CD4-positive, alpha-beta T cell treated with Interferon gamma for 1 hour (primary cell): ENCODE measurements at regions not wholly inside any gene's neighbourhood (a gene's known extent, or its start where the extent isn't known, plus 50 kb on each side); places are given as distances from the start of the nearest gene placed in this dataset.

ENCODE experiments used
- DNase-seq: peaks from one replicate; pipeline ENCODE4 v3.0.0-alpha.2; 2020

GRCh38 chr20:56976336-56976735 is 290.1 kb downstream of the BMP7 start:
- no peak for DNase-seq

- DNase-seq: no peak
These were observed 288.0 kb downstream of the BMP7 start for GRCh38 chr20:56978475-56978874.

GRCh38 chr20:56979125-56979524 is 287.3 kb downstream of the BMP7 start:
- no peak for DNase-seq

GRCh38 chr20:56981301-56981700 is 285.1 kb downstream of the BMP7 start:
- DNase-seq: no peak

GRCh38 chr20:56983813-56984212 is 282.6 kb downstream of the BMP7 start:
- no peak for DNase-seq

GRCh38 chr20:56985066-56985685 is 281.3 kb downstream of the BMP7 start:
- no peak for DNase-seq

- no peak for DNase-seq
These were observed 280.0 kb downstream of the BMP7 start for GRCh38 chr20:56986476-56986875.

- no peak for DNase-seq
These were observed 279.3 kb downstream of the BMP7 start for GRCh38 chr20:56986931-56987720.

- no peak for DNase-seq
These were observed 278.5 kb downstream of the BMP7 start for GRCh38 chr20:56987986-56988385.

- no peak for DNase-seq
These were observed 278.0 kb downstream of the BMP7 start for GRCh38 chr20:56988446-56988845.

GRCh38 chr20:56989516-56989915 is 276.9 kb downstream of the BMP7 start:
- no peak for DNase-seq

GRCh38 chr20:56993020-56993559 is 273.4 kb downstream of the BMP7 start:
- no peak for DNase-seq

- no peak for DNase-seq
These were observed 272.4 kb downstream of the BMP7 start for GRCh38 chr20:56994006-56994405.

- DNase-seq: no peak
These were observed 271.3 kb downstream of the BMP7 start for GRCh38 chr20:56995149-56995548.

GRCh38 chr20:56995635-56996075 is 270.8 kb downstream of the BMP7 start:
- no peak for DNase-seq

- DNase-seq: no peak
These were observed 269.9 kb downstream of the BMP7 start for GRCh38 chr20:56996533-56996932.

- DNase-seq: no peak
These were observed 268.0 kb downstream of the BMP7 start for GRCh38 chr20:56998438-56998837.

- DNase-seq: no peak
These were observed 265.9 kb downstream of the BMP7 start for GRCh38 chr20:57000441-57000968.

- no peak for DNase-seq
These were observed 265.2 kb downstream of the BMP7 start for GRCh38 chr20:57001126-57001767.

- no peak for DNase-seq
These were observed 264.3 kb downstream of the BMP7 start for GRCh38 chr20:57002066-57002570.

- no peak for DNase-seq
These were observed 263.4 kb downstream of the BMP7 start for GRCh38 chr20:57003012-57003411.

GRCh38 chr20:57004416-57004815 is 262.0 kb downstream of the BMP7 start:
- DNase-seq: no peak
